ENCODE measurements at regions not wholly inside any gene's neighbourhood (a gene's known extent, or its start where the extent isn't known, plus 50 kb on each side); places are given as distances from the start of the nearest gene placed in this dataset.

DNA sequence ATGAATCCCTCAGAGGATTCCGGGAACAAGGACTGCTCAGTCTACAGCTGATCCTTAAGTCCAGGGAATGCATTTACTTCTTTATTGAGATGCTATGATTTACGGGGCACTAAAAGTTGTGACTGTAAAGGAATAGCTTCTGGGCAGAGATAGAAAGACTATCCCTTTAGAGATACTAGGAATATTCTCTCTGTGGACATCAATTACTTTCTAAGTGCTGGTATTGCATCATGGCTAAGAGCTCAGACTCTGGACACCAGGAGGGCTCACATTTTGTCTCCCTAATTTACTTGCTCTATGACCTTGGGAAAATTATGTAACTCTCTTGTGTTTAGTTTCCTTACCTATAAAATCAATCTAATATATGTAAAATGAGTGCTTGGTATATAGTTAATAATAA, 131.4 kb downstream of the AKAIN1 start:
- intact Hi-C loops (cut with micrococcal nuclease), result no loop called here
- peaks cover 25% of the 10 kb centered on the region for H3K27me3 ChIP-seq (ENCODE audit: low read depth)
- no peak for DNase-seq
- no peak overlapping the region for H3K27ac ChIP-seq (replicated peaks)
- H3K9me3 ChIP-seq (replicated peaks), result no peaks in the 10 kb centered on the region
- no peak overlapping the region for H3K4me3 ChIP-seq
- no peaks in the 10 kb centered on the region for H3K4me1 ChIP-seq
- no peaks in the 10 kb centered on the region for H3K36me3 ChIP-seq
- no peak for TF ChIP-seq CTCF (IDR thresholded peaks at IDR 0.05; ENCODE audit: borderline replicate concordance)

- H3K27me3 ChIP-seq (ENCODE audit: low read depth), result peaks cover 25% of the 10 kb centered on the region
- no peak for DNase-seq
- H3K4me3 ChIP-seq, result no peak overlapping the region
- H3K27ac ChIP-seq (replicated peaks), result no peak overlapping the region
- no peaks in the 10 kb centered on the region for H3K9me3 ChIP-seq (replicated peaks)
- H3K36me3 ChIP-seq, result no peaks in the 10 kb centered on the region
- no peaks in the 10 kb centered on the region for H3K4me1 ChIP-seq
- intact Hi-C loops (cut with micrococcal nuclease), result no loop called here
- TF ChIP-seq CTCF (IDR thresholded peaks at IDR 0.05; ENCODE audit: borderline replicate concordance), result no peak
Observed at GRCh38 chr18:5064841-5065370, 132.2 kb downstream of the AKAIN1 start.

DNA sequence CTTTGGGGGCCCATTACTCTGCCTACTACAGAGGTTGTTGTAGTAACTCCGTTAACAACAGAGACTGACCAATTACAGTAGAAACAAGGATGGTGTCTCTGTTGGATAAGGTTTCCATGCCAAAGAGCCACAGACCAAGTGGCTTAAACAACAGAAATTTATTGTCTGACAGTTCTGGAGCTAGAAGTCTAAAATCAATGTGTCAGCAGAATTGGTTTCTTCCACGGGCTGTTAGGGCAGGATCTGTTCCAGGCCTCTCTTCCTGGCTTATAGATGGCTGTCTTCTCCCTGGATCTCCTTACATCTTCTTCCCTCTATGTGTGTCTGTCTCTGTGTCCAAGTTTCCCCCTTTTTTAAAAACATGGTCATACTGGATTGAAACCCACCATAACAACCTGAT, 135.3 kb downstream of the AKAIN1 start:
- Histone ChIP-seq H3K27me3 (ENCODE audit: low read depth) (peaks cover 24% of the 10 kb centered on the region), H3K36me3 (no peaks in the 10 kb centered on the region), H3K27ac (replicated peaks) (no peak overlapping the region), H3K4me3 (no peak overlapping the region), H3K4me1 (no peaks in the 10 kb centered on the region), H3K9me3 (replicated peaks) (no peaks in the 10 kb centered on the region)
- intact Hi-C loops (cut with micrococcal nuclease), result no loop called here
- no peak for TF ChIP-seq CTCF (IDR thresholded peaks at IDR 0.05; ENCODE audit: borderline replicate concordance)
- no peak for DNase-seq

GRCh38 chr18:5060543-5060942, 136.5 kb downstream of the AKAIN1 start:
- Histone ChIP-seq H3K36me3 (no peaks in the 10 kb centered on the region), H3K4me1 (no peaks in the 10 kb centered on the region), H3K27ac (replicated peaks) (no peak overlapping the region), H3K27me3 (ENCODE audit: low read depth) (peaks cover 12% of the 10 kb centered on the region), H3K9me3 (replicated peaks) (no peaks in the 10 kb centered on the region), H3K4me3 (no peak overlapping the region)
- intact Hi-C loops (cut with micrococcal nuclease), result no loop called here
- DNase-seq, result no peak
- no peak for TF ChIP-seq CTCF (IDR thresholded peaks at IDR 0.05; ENCODE audit: borderline replicate concordance)

GRCh38 chr18:5059696-5060032, 137.4 kb downstream of the AKAIN1 start:
- TF ChIP-seq CTCF (IDR thresholded peaks at IDR 0.05; ENCODE audit: borderline replicate concordance), result no peak
- no peak overlapping the region for H3K27ac ChIP-seq (replicated peaks)

More at GRCh38 chr18:5059696-5060032, 137.4 kb downstream of the AKAIN1 start:
- no peaks in the 10 kb centered on the region for H3K9me3 ChIP-seq (replicated peaks)
- no peak for DNase-seq
- no peaks in the 10 kb centered on the region for H3K36me3 ChIP-seq
- peaks cover 8% of the 10 kb centered on the region for H3K27me3 ChIP-seq (ENCODE audit: low read depth)
- no peak overlapping the region for H3K4me3 ChIP-seq
- intact Hi-C loops (cut with micrococcal nuclease), result no loop called here
- H3K4me1 ChIP-seq, result no peaks in the 10 kb centered on the region
